ENCODE measurements at regions not wholly inside any gene's neighbourhood (a gene's known extent, or its start where the extent isn't known, plus 50 kb on each side); places are given as distances from the start of the nearest gene placed in this dataset.
"Not testable (repeated sequence)": the region's sequence is repeated elsewhere in the genome, so short reads cannot be mapped to it uniquely, and the experiment has no call there.

- Histone ChIP-seq H3K27ac (ENCODE audit: low read length) (no peak overlapping the region), H3K9me3 (ENCODE audit: control insufficient read depth, insufficient read depth, low read length) (no peaks in the 10 kb centered on the region), H3K4me1 (ENCODE audit: control insufficient read depth, insufficient read depth, low read length) (peaks cover 12% of the 10 kb centered on the region), H3K36me3 (ENCODE audit: control insufficient read depth, insufficient read depth, low read length) (no peaks in the 10 kb centered on the region), H3K27me3 (ENCODE audit: control insufficient read depth, insufficient read depth, low read length) (no peaks in the 10 kb centered on the region), H3K4me3 (ENCODE audit: low read length) (no peak overlapping the region)
- no peak for DNase-seq (ENCODE audit: low read depth, low spot score)
- WGBS (ENCODE audit: insufficient coverage, insufficient read length): no CpG with 5 or more reads among the region's 15 CpGs
These were observed 169.6 kb upstream of the GSE1 start for GRCh38 chr16:85443531-85443930.

GRCh38 chr16:85445064-85445778 is 167.9 kb upstream of the GSE1 start:
- Histone ChIP-seq H3K27me3 (ENCODE audit: control insufficient read depth, insufficient read depth, low read length) (no peaks in the 10 kb centered on the region), H3K4me1 (ENCODE audit: control insufficient read depth, insufficient read depth, low read length) (peaks cover 4% of the 10 kb centered on the region; the same call in 1 of the 2 replicates), H3K9me3 (ENCODE audit: control insufficient read depth, insufficient read depth, low read length) (no peaks in the 10 kb centered on the region), H3K4me3 (ENCODE audit: low read length) (no peak overlapping the region), H3K36me3 (ENCODE audit: control insufficient read depth, insufficient read depth, low read length) (no peaks in the 10 kb centered on the region), H3K27ac (ENCODE audit: low read length) (no peak overlapping the region)
- no CpG with 5 or more reads among the region's 27 CpGs for WGBS (ENCODE audit: insufficient coverage, insufficient read length)
- no peak for DNase-seq (ENCODE audit: low read depth, low spot score)

GRCh38 chr16:85445779-85446222 is 167.3 kb upstream of the GSE1 start:
- no CpG with 5 or more reads among the region's 14 CpGs for WGBS (ENCODE audit: insufficient coverage, insufficient read length)
- Histone ChIP-seq H3K27me3 (ENCODE audit: control insufficient read depth, insufficient read depth, low read length) (no peaks in the 10 kb centered on the region), H3K4me1 (ENCODE audit: control insufficient read depth, insufficient read depth, low read length) (peaks cover 4% of the 10 kb centered on the region; the same call in 1 of the 2 replicates), H3K4me3 (ENCODE audit: low read length) (no peak overlapping the region), H3K27ac (ENCODE audit: low read length) (no peak overlapping the region), H3K9me3 (ENCODE audit: control insufficient read depth, insufficient read depth, low read length) (no peaks in the 10 kb centered on the region), H3K36me3 (ENCODE audit: control insufficient read depth, insufficient read depth, low read length) (no peaks in the 10 kb centered on the region)
- DNase-seq (ENCODE audit: low read depth, low spot score): no peak

DNA sequence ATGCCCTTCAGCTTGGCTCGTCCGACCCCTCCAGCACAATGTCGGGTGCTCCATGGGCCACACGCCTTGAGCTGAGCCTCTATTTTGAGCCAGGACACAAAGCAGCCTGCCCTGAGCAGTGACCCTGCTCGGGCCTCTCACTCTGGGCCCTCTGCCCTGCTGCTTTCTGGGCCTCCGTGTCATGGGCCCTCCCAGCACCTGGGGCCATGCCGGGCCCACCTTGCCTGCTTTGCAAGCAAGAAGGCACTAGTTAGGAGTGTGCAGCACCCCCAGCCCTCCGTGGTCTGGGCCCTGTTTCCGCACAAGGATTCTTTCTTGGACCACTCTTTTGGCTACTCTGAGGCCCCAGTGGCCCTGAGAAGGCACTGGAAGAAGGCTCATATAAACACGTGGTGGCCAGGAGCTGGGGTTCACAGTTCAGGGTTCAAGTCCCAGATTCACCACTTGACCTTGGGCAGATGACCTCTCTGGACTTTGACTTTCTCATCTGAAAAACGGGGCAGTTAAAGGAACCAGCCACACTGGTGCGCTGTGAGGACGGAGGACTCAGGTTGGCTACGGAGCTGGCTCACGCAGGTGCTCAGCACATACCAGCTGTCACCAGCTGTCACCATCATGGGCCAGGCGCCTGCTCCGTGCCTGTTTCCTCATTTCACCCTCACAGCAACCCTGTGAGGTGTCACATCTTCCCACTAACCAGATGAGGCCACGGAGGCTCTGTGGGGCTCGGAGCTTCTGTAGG is 166.0 kb upstream of the GSE1 start:
- Histone ChIP-seq H3K27me3 (ENCODE audit: control insufficient read depth, insufficient read depth, low read length) (no peaks in the 10 kb centered on the region), H3K9me3 (ENCODE audit: control insufficient read depth, insufficient read depth, low read length) (no peaks in the 10 kb centered on the region), H3K36me3 (ENCODE audit: control insufficient read depth, insufficient read depth, low read length) (no peaks in the 10 kb centered on the region), H3K27ac (ENCODE audit: low read length) (no peak overlapping the region), H3K4me1 (ENCODE audit: control insufficient read depth, insufficient read depth, low read length) (peaks cover 4% of the 10 kb centered on the region; the same call in 1 of the 2 replicates), H3K4me3 (ENCODE audit: low read length) (no peak overlapping the region)
- no peak for DNase-seq (ENCODE audit: low read depth, low spot score)
- no CpG with 5 or more reads among the region's 19 CpGs for WGBS (ENCODE audit: insufficient coverage, insufficient read length)

DNA sequence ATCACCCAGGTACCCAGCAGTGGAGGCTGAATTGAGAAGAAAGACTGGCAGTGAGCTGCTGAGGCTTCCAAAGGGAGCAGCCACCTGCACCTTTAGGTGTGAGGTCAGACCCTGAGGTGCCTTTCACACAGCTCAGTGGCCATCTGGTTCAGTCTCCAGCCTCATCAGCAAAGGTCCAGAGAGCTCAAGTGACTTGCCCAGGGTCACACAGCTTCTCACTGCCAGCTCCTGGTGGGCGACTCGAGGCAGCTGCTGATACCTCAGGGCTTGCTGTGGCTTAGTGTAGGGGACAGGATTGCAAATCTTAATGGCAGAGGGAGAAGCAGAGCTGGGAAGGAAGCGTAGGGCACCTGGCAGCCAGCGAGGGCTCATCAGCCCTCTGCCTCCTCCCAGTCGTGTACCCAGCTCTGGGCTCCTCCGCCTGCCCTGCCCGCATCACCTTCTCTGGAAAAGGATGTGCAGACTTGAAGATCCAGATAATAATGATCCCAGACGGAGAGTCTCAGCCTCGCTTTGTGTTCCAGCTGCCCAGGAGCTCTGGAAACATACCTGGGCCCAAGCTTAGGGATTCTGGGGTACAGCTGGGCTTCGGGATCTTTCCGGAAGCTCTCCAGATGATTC is 165.3 kb upstream of the GSE1 start:
- Histone ChIP-seq H3K4me1 (ENCODE audit: control insufficient read depth, insufficient read depth, low read length) (peaks cover 4% of the 10 kb centered on the region; the same call in 1 of the 2 replicates), H3K27me3 (ENCODE audit: control insufficient read depth, insufficient read depth, low read length) (no peaks in the 10 kb centered on the region), H3K9me3 (ENCODE audit: control insufficient read depth, insufficient read depth, low read length) (no peaks in the 10 kb centered on the region), H3K36me3 (ENCODE audit: control insufficient read depth, insufficient read depth, low read length) (no peaks in the 10 kb centered on the region), H3K27ac (ENCODE audit: low read length) (no peak overlapping the region), H3K4me3 (ENCODE audit: low read length) (no peak overlapping the region)
- no peak for DNase-seq (ENCODE audit: low read depth, low spot score)
- no CpG with 5 or more reads among the region's 11 CpGs for WGBS (ENCODE audit: insufficient coverage, insufficient read length)

GRCh38 chr16:85448557-85449190 is 164.4 kb upstream of the GSE1 start:
- WGBS (ENCODE audit: insufficient coverage, insufficient read length): no CpG with 5 or more reads among the region's 30 CpGs
- DNase-seq (ENCODE audit: low read depth, low spot score): no peak

GRCh38 chr16:85449191-85449884 is 163.8 kb upstream of the GSE1 start:
- Histone ChIP-seq H3K27me3 (ENCODE audit: control insufficient read depth, insufficient read depth, low read length) (no peaks in the 10 kb centered on the region), H3K4me1 (ENCODE audit: control insufficient read depth, insufficient read depth, low read length) (peaks cover 4% of the 10 kb centered on the region; the same call in 1 of the 2 replicates), H3K27ac (ENCODE audit: low read length) (no peak overlapping the region), H3K36me3 (ENCODE audit: control insufficient read depth, insufficient read depth, low read length) (no peaks in the 10 kb centered on the region), H3K9me3 (ENCODE audit: control insufficient read depth, insufficient read depth, low read length) (no peaks in the 10 kb centered on the region), H3K4me3 (ENCODE audit: low read length) (no peak overlapping the region)
- WGBS (ENCODE audit: insufficient coverage, insufficient read length): no CpG with 5 or more reads among the region's 20 CpGs
- DNase-seq (ENCODE audit: low read depth, low spot score): no peak

More at GRCh38 chr16:85448557-85449190, 164.4 kb upstream of the GSE1 start:
- peaks cover 4% of the 10 kb centered on the region; the same call in 1 of the 2 replicates for H3K4me1 ChIP-seq (ENCODE audit: control insufficient read depth, insufficient read depth, low read length)
- no peak overlapping the region for H3K27ac ChIP-seq (ENCODE audit: low read length)
- H3K9me3 ChIP-seq (ENCODE audit: control insufficient read depth, insufficient read depth, low read length): no peaks in the 10 kb centered on the region
- H3K4me3 ChIP-seq (ENCODE audit: low read length): no peak overlapping the region
- H3K27me3 ChIP-seq (ENCODE audit: control insufficient read depth, insufficient read depth, low read length): no peaks in the 10 kb centered on the region
- no peaks in the 10 kb centered on the region for H3K36me3 ChIP-seq (ENCODE audit: control insufficient read depth, insufficient read depth, low read length)

- DNase-seq (ENCODE audit: low read depth, low spot score): no peak
- Histone ChIP-seq H3K36me3 (ENCODE audit: control insufficient read depth, insufficient read depth, low read length) (no peaks in the 10 kb centered on the region), H3K9me3 (ENCODE audit: control insufficient read depth, insufficient read depth, low read length) (no peaks in the 10 kb centered on the region), H3K4me3 (ENCODE audit: low read length) (no peak overlapping the region), H3K4me1 (ENCODE audit: control insufficient read depth, insufficient read depth, low read length) (peaks cover 1% of the 10 kb centered on the region; the same call in 1 of the 2 replicates), H3K27me3 (ENCODE audit: control insufficient read depth, insufficient read depth, low read length) (no peaks in the 10 kb centered on the region), H3K27ac (ENCODE audit: low read length) (no peak overlapping the region)
- whole genome bisulfite sequencing (ENCODE audit: insufficient coverage, insufficient read length): no CpG with 5 or more reads among the region's 7 CpGs
These were observed 163.3 kb upstream of the GSE1 start for GRCh38 chr16:85449885-85450245.

- not testable (repeated sequence) for H3K4me3 ChIP-seq (ENCODE audit: low read length); H3K36me3 ChIP-seq (ENCODE audit: control insufficient read depth, insufficient read depth, low read length); H3K27ac ChIP-seq (ENCODE audit: low read length); DNase-seq (ENCODE audit: low read depth, low spot score); H3K27me3 ChIP-seq (ENCODE audit: control insufficient read depth, insufficient read depth, low read length); H3K4me1 ChIP-seq (ENCODE audit: control insufficient read depth, insufficient read depth, low read length); H3K9me3 ChIP-seq (ENCODE audit: control insufficient read depth, insufficient read depth, low read length)
- WGBS (ENCODE audit: insufficient coverage, insufficient read length): no CpG with 5 or more reads among the region's 11 CpGs
These were observed 162.0 kb upstream of the GSE1 start for GRCh38 chr16:85451142-85451541.

Measured in iPS DF 6.9 (cell line).